ENCODE measurements at regions not wholly inside any gene's neighbourhood (a gene's known extent, or its start where the extent isn't known, plus 50 kb on each side); places are given as distances from the start of the nearest gene placed in this dataset.

- DNase-seq = no peak
These were observed 831.1 kb downstream of the GALR1 start for GRCh38 chr18:78080761-78081160.

GRCh38 chr18:78082816-78083215 lies 833.2 kb downstream of the GALR1 start:
- no peak for DNase-seq

- DNase-seq = no peak
These were observed 835.9 kb downstream of the GALR1 start for GRCh38 chr18:78085241-78086185.

- no peak for DNase-seq
These were observed 837.3 kb downstream of the GALR1 start for GRCh38 chr18:78086931-78087330.

- no peak for DNase-seq
These were observed 837.7 kb downstream of the GALR1 start for GRCh38 chr18:78087338-78087737.

GRCh38 chr18:78090584-78090983 lies 840.9 kb downstream of the GALR1 start:
- no peak for DNase-seq

GRCh38 chr18:78092901-78093300 lies 843.3 kb downstream of the GALR1 start:
- no peak for DNase-seq

- DNase-seq = no peak
These were observed 850.4 kb downstream of the GALR1 start for GRCh38 chr18:78099979-78100588.

- DNase-seq = no peak
These were observed 851.4 kb downstream of the GALR1 start for GRCh38 chr18:78101091-78101490.

GRCh38 chr18:78102135-78102534 lies 852.5 kb downstream of the GALR1 start:
- no peak for DNase-seq

GRCh38 chr18:78105611-78106010 lies 856.0 kb downstream of the GALR1 start:
- DNase-seq = no peak

GRCh38 chr18:78106946-78107345 lies 857.3 kb downstream of the GALR1 start:
- no peak for DNase-seq

GRCh38 chr18:78107363-78107762 lies 857.7 kb downstream of the GALR1 start:
- no peak for DNase-seq

- DNase-seq = no peak
These were observed 858.9 kb downstream of the GALR1 start for GRCh38 chr18:78108554-78108953.

GRCh38 chr18:78113136-78113939 lies 863.7 kb downstream of the GALR1 start:
- no peak for DNase-seq

- DNase-seq = no peak
These were observed 864.2 kb downstream of the GALR1 start for GRCh38 chr18:78113940-78114251.

GRCh38 chr18:78115896-78116561 lies 863.6 kb upstream of the SALL3 start:
- no peak for DNase-seq

- DNase-seq = no peak
These were observed 856.3 kb upstream of the SALL3 start for GRCh38 chr18:78123144-78123909.

- DNase-seq = no peak
These were observed 855.5 kb upstream of the SALL3 start for GRCh38 chr18:78123926-78124797.

- DNase-seq = no peak
These were observed 854.3 kb upstream of the SALL3 start for GRCh38 chr18:78125206-78125896.

GRCh38 chr18:78126106-78126505 lies 853.5 kb upstream of the SALL3 start:
- DNase-seq = no peak
